Daoy (cell line): ENCODE measurements at regions not wholly inside any gene's neighbourhood (a gene's known extent, or its start where the extent isn't known, plus 50 kb on each side); places are given as distances from the start of the nearest gene placed in this dataset.
A peak's percentile ranks its signal among the peaks of the same experiment; 100 is the strongest.
"Not testable (repeated sequence)": the region's sequence is repeated elsewhere in the genome, so short reads cannot be mapped to it uniquely, and the experiment has no call there.

ENCODE experiments used
- DNase-seq: peaks from one replicate; pipeline ENCODE4 v3.0.0-alpha.2; 2015; ENCODE audit warnings: low read depth

GRCh38 chr5:158602981-158603380 is 496.7 kb downstream of the EBF1 start:
- no peak for DNase-seq

GRCh38 chr5:158601118-158601517 is 498.6 kb downstream of the EBF1 start:
- DNase-seq, result no peak

- DNase-seq, result no peak
These were observed 499.0 kb downstream of the EBF1 start for GRCh38 chr5:158600679-158601078.

- DNase-seq, result peak; percentile 63
These were observed 500.6 kb downstream of the EBF1 start for GRCh38 chr5:158599157-158599556.

- DNase-seq, result no peak
These were observed 505.0 kb downstream of the EBF1 start for GRCh38 chr5:158594595-158595242.

GRCh38 chr5:158593925-158594324 is 505.8 kb downstream of the EBF1 start:
- no peak for DNase-seq

- peak; percentile 74 for DNase-seq
These were observed 508.3 kb downstream of the EBF1 start for GRCh38 chr5:158591301-158591863.

GRCh38 chr5:158590746-158591300 is 508.9 kb downstream of the EBF1 start:
- DNase-seq, result no peak

- peak; percentile 74 for DNase-seq
These were observed 509.8 kb downstream of the EBF1 start for GRCh38 chr5:158589939-158590338.

- no peak for DNase-seq
These were observed 511.1 kb downstream of the EBF1 start for GRCh38 chr5:158588617-158589016.

- DNase-seq, result no peak
These were observed 513.7 kb downstream of the EBF1 start for GRCh38 chr5:158586054-158586453.

GRCh38 chr5:158582669-158583068 is 517.0 kb downstream of the EBF1 start:
- not testable (repeated sequence) for DNase-seq

- DNase-seq, result no peak
These were observed 525.9 kb downstream of the EBF1 start for GRCh38 chr5:158573829-158574228.

- no peak for DNase-seq
These were observed 529.2 kb downstream of the EBF1 start for GRCh38 chr5:158570502-158570901.

- DNase-seq, result no peak
These were observed 530.2 kb downstream of the EBF1 start for GRCh38 chr5:158569534-158569933.

- DNase-seq, result no peak
These were observed 534.5 kb downstream of the EBF1 start for GRCh38 chr5:158565017-158565789.

- no peak for DNase-seq
These were observed 535.8 kb downstream of the EBF1 start for GRCh38 chr5:158563760-158564390.

GRCh38 chr5:158561562-158562190 is 538.0 kb downstream of the EBF1 start:
- DNase-seq, result no peak

- peak; percentile 78 for DNase-seq
These were observed 539.5 kb downstream of the EBF1 start for GRCh38 chr5:158560170-158560569.

- DNase-seq, result no peak
These were observed 540.1 kb downstream of the EBF1 start for GRCh38 chr5:158559643-158560042.

- no peak for DNase-seq
These were observed 540.6 kb downstream of the EBF1 start for GRCh38 chr5:158559066-158559465.

- no peak for DNase-seq
These were observed 545.8 kb downstream of the EBF1 start for GRCh38 chr5:158553962-158554336.
